Spleen (tissue), 7 donors: ENCODE measurements at regions not wholly inside any gene's neighbourhood (a gene's known extent, or its start where the extent isn't known, plus 50 kb on each side); places are given as distances from the start of the nearest gene placed in this dataset.

Experiments
- CTCF ChIP-seq, 11 experiments: fragments of 200-600 bp in 7 of 11; fragments of 450-650 bp in 4 of 11; sonication (generic) in 4 of 11; IDR thresholded peaks in 8 of 11; conservative IDR thresholded peaks in 3 of 11; 1 replicate in 7 of 11; 2 replicates in 4 of 11; pipeline versions ENCODE4 v1.4.0 to v1.8.0; 2016 to 2021; ENCODE audit warnings: antibody characterized with exemption in 11 of 11, inconsistent platforms in 4 of 11, mild to moderate bottlenecking in 1 of 11
- POLR2A ChIP-seq, 3 donors: fragments of 450-650 bp; IDR thresholded peaks; one replicate each; pipeline ENCODE4 v1.5.1; 2017; ENCODE audit warnings: antibody characterized with exemption in 3 of 3, mild to moderate bottlenecking in 1 of 3
- donor health status: DM: no; HTN: no; CAD: no; lungs with moderate emphysema.
- donor health status: DM: no; HTN: no; CAD: no.
- donor health status: DM: no; HTN: no; CAD: no.

DNA sequence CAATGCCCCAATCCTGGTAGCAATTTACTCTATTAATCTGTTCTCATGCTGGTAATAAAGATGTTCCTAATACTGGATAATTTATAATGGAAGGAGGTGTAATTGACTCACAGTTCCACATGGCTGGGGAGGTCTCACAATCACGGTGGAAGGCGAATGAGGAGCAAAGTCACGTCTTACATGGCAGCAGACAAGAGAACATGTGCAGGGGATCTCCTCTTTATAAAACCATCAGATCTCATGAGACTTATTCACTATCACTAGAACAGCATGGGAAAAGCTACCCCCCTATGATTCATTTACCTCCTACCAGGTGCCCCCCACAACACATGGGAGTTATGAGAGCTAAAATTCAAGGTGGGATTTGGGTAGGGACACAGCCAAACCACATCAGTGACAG, 872.2 kb downstream of the ANKRD7 start:
- TF ChIP-seq CTCF (IDR thresholded peaks at IDR 0.05 in 8 of 11, conservative IDR thresholded peaks at IDR 0.05 in 3 of 11) (no peak), POLR2A (IDR thresholded peaks at IDR 0.05) (no peak)
